OCI-LY3 (cell line): ENCODE measurements at regions not wholly inside any gene's neighbourhood (a gene's known extent, or its start where the extent isn't known, plus 50 kb on each side); places are given as distances from the start of the nearest gene placed in this dataset.

ENCODE experiments used
- H2AFZ ChIP-seq: fragments of 200-600, 300-600 bp; shearing (Covaris generic); 2 replicates; pipeline ENCODE4 v1.6.0; 2014; ENCODE audit warnings: antibody characterized with exemption, low read depth, low read length
- H3K27ac ChIP-seq: fragments of 200-600, 300-600 bp; sonication (generic); 2 replicates; pipeline ENCODE4 v1.5.1; 2014; ENCODE audit warnings: mild to moderate bottlenecking, low read length, moderate library complexity, mixed read lengths
- H3K27me3 ChIP-seq: fragments of 200-600, 300-600 bp; sonication (generic); 2 replicates; pipeline ENCODE4 v1.6.1; 2014; ENCODE audit warnings: low read depth, low read length, mixed read lengths
- H3K36me3 ChIP-seq: fragments of 200-600, 300-600 bp; sonication (generic); replicated peaks from 2 replicates; pipeline ENCODE3; 2014; ENCODE audit warnings: low read depth, low read length, mixed read lengths
- H3K4me1 ChIP-seq: fragments of 300-600, 200-600 bp; sonication (generic); 2 replicates; pipeline ENCODE4 v1.6.1; 2014; ENCODE audit warnings: low read length, mixed read lengths
- H3K4me2 ChIP-seq: fragments of 200-600, 300-600 bp; sonication (generic); 2 replicates; pipeline ENCODE4 v1.6.1; 2014; ENCODE audit warnings: low read length, mixed read lengths
- H3K4me3 ChIP-seq: fragments of 300-600, 200-600 bp; sonication (generic); 2 replicates; pipeline ENCODE4 v1.5.1; 2014; ENCODE audit warnings: antibody characterized with exemption, mild to moderate bottlenecking, low read length, moderate library complexity
- H3K79me2 ChIP-seq: fragments of 300-600, 200-600 bp; shearing (Covaris generic); 2 replicates; pipeline ENCODE4 v1.6.1; 2014; ENCODE audit warnings: mild to moderate bottlenecking, low read length, mixed read lengths
- H3K9ac ChIP-seq: fragments of 300-600, 200-600 bp; shearing (Covaris generic); 2 replicates; pipeline ENCODE4 v1.6.0; 2014; ENCODE audit warnings: mild to moderate bottlenecking, low read length, moderate library complexity
- H3K9me3 ChIP-seq: fragments of 200-600, 300-600 bp; shearing (Covaris generic); 2 replicates; pipeline ENCODE4 v1.6.1; 2014; ENCODE audit warnings: low read length, mixed read lengths; ENCODE audit not compliant: insufficient read depth
- H4K20me1 ChIP-seq: fragments of 200-600, 300-600 bp; sonication (generic); 2 replicates; pipeline ENCODE4 v1.6.1; 2016; ENCODE audit warnings: low read length, mixed read lengths; ENCODE audit not compliant: insufficient read depth
- CTCF ChIP-seq: fragments of 200-600, 300-600 bp; sonication (generic); IDR thresholded peaks from 2 replicates; pipeline ENCODE4 v1.5.1; 2014; ENCODE audit warnings: antibody characterized with exemption, low read length, low read depth
- EZH2phosphoT487 ChIP-seq: fragments of 200-600 bp; shearing (Covaris generic); IDR thresholded peaks from 2 replicates; pipeline ENCODE4 v1.6.1; 2018; ENCODE audit warnings: antibody characterized with exemption, mixed run types, low read depth

GRCh38 chr19:27740396-27740795 lies 1472.6 kb downstream of the UQCRFS1 start:
- Histone ChIP-seq H3K4me2 (no peak overlapping the region), H3K27ac (no peak overlapping the region), H3K36me3 (peaks cover 3% of the 10 kb centered on the region), H4K20me1 (no peaks in the 10 kb centered on the region), H3K9me3 (no peaks in the 10 kb centered on the region), H3K4me3 (no peak overlapping the region), H3K4me1 (no peaks in the 10 kb centered on the region), H2AFZ (no peak overlapping the region), H3K79me2 (no peaks in the 10 kb centered on the region), H3K9ac (no peak overlapping the region), H3K27me3 (no peaks in the 10 kb centered on the region)
- TF ChIP-seq EZH2phosphoT487 (no peak), CTCF (no peak)

GRCh38 chr19:27738569-27739193 lies 1474.3 kb downstream of the UQCRFS1 start:
- Histone ChIP-seq H3K9me3 (no peaks in the 10 kb centered on the region), H2AFZ (no peak overlapping the region), H3K27me3 (no peaks in the 10 kb centered on the region), H3K36me3 (peaks cover 3% of the 10 kb centered on the region), H3K9ac (no peak overlapping the region), H3K27ac (no peak overlapping the region), H3K4me2 (no peak overlapping the region), H3K4me3 (no peak overlapping the region), H3K4me1 (no peaks in the 10 kb centered on the region), H4K20me1 (no peaks in the 10 kb centered on the region), H3K79me2 (no peaks in the 10 kb centered on the region)
- TF ChIP-seq EZH2phosphoT487 (no peak), CTCF (no peak)

- H3K4me3 ChIP-seq, result no peak overlapping the region
- no peak overlapping the region for H3K27ac ChIP-seq
- H2AFZ ChIP-seq, result no peak overlapping the region
- TF ChIP-seq EZH2phosphoT487, result no peak
- no peak for TF ChIP-seq CTCF
- H3K4me1 ChIP-seq, result no peaks in the 10 kb centered on the region
- no peaks in the 10 kb centered on the region for H3K79me2 ChIP-seq
- H4K20me1 ChIP-seq, result no peaks in the 10 kb centered on the region
- H3K9ac ChIP-seq, result no peak overlapping the region
- H3K27me3 ChIP-seq, result no peaks in the 10 kb centered on the region
- no peak overlapping the region for H3K4me2 ChIP-seq
- peaks cover 11% of the 10 kb centered on the region; the same call in 1 of the 2 replicates for H3K9me3 ChIP-seq
- H3K36me3 ChIP-seq, result peaks cover 23% of the 10 kb centered on the region
These were observed 1476.7 kb downstream of the UQCRFS1 start for GRCh38 chr19:27736225-27736624.

- H3K4me2 ChIP-seq, result no peak overlapping the region
- no peak overlapping the region for H3K27ac ChIP-seq
- TF ChIP-seq CTCF (no peak), EZH2phosphoT487 (no peak)
- peaks cover 11% of the 10 kb centered on the region; the same call in 1 of the 2 replicates for H3K9me3 ChIP-seq
- no peak overlapping the region for H3K4me3 ChIP-seq
- H3K79me2 ChIP-seq, result no peaks in the 10 kb centered on the region
- H3K9ac ChIP-seq, result no peak overlapping the region
- H3K27me3 ChIP-seq, result no peaks in the 10 kb centered on the region
- no peaks in the 10 kb centered on the region for H4K20me1 ChIP-seq
- no peak overlapping the region for H2AFZ ChIP-seq
- H3K4me1 ChIP-seq, result no peaks in the 10 kb centered on the region
- peaks cover 29% of the 10 kb centered on the region for H3K36me3 ChIP-seq
These were observed 1477.6 kb downstream of the UQCRFS1 start for GRCh38 chr19:27735314-27735713.
